Right atrium auricular region (tissue), 2 donors: ENCODE measurements at regions not wholly inside any gene's neighbourhood (a gene's known extent, or its start where the extent isn't known, plus 50 kb on each side); places are given as distances from the start of the nearest gene placed in this dataset.

Experiments
- DNase-seq: peaks from one replicate; pipeline ENCODE4 v3.0.0-alpha.2; 2019; ENCODE audit warnings: low spot score
- H3K27ac ChIP-seq, 2 donors: fragments of 200-600 bp; sonication (generic); 1 replicate in 1 of 2; 2 replicates in 1 of 2; pipeline ENCODE4 v1.5.1; 2016 to 2019
- H3K27me3 ChIP-seq, 2 donors: fragments of 200-600 bp; sonication (generic); one replicate each; pipeline versions ENCODE4 v1.5.1 to v1.6.0; 2017 to 2019
- H3K36me3 ChIP-seq: fragments of 200-600 bp; sonication (generic); one replicate; pipeline ENCODE4 v1.5.1; 2016
- H3K4me1 ChIP-seq, 2 donors: fragments of 200-600 bp; sonication (generic); one replicate each; pipeline versions ENCODE4 v1.5.1 to v1.6.0; 2017 to 2019
- H3K4me3 ChIP-seq, 2 donors: fragments of 200-600 bp; sonication (generic); 1 replicate in 1 of 2; 2 replicates in 1 of 2; pipeline ENCODE4 v1.5.1; 2017 to 2019; ENCODE audit warnings: mild to moderate bottlenecking in 1 of 2, moderate library complexity in 1 of 2
- H3K9me3 ChIP-seq, 2 donors: fragments of 200-600 bp; sonication (generic); one replicate each; pipeline ENCODE4 v1.5.1; 2019
- CTCF ChIP-seq, 2 donors: fragments of 200-600 bp; sonication (generic); IDR thresholded peaks; one replicate each; pipeline ENCODE4 v1.5.1; 2019; ENCODE audit warnings: antibody characterized with exemption in 2 of 2

- Histone ChIP-seq H3K36me3 (no peaks in the 10 kb centered on the region), H3K4me3 (no peak overlapping the region), H3K4me1 (no peaks in the 10 kb centered on the region), H3K9me3 (no peaks in the 10 kb centered on the region), H3K27me3 (no peaks in the 10 kb centered on the region), H3K27ac (no peak overlapping the region)
- DNase-seq: no peak
- no peak for TF ChIP-seq CTCF (IDR thresholded peaks at IDR 0.05)
Observed at GRCh38 chr1:239526391-239526790, 140.0 kb downstream of the CHRM3 start.

GRCh38 chr1:239527051-239527693, 140.8 kb downstream of the CHRM3 start:
- no peaks in the 10 kb centered on the region for H3K36me3 ChIP-seq
- H3K27ac ChIP-seq: no peak overlapping the region
- H3K4me3 ChIP-seq: no peak overlapping the region
- H3K4me1 ChIP-seq: no peaks in the 10 kb centered on the region
- no peak for TF ChIP-seq CTCF (IDR thresholded peaks at IDR 0.05)
- DNase-seq: no peak
- H3K27me3 ChIP-seq: no peaks in the 10 kb centered on the region
- H3K9me3 ChIP-seq: no peaks in the 10 kb centered on the region

- H3K9me3 ChIP-seq: no peaks in the 10 kb centered on the region
- H3K4me1 ChIP-seq: no peaks in the 10 kb centered on the region
- H3K4me3 ChIP-seq: no peak overlapping the region
- H3K36me3 ChIP-seq: no peaks in the 10 kb centered on the region
- H3K27ac ChIP-seq: no peak overlapping the region
- no peak for TF ChIP-seq CTCF (IDR thresholded peaks at IDR 0.05)
- no peak for DNase-seq
- H3K27me3 ChIP-seq: no peaks in the 10 kb centered on the region
Observed at GRCh38 chr1:239536165-239536849, 149.9 kb downstream of the CHRM3 start.

GRCh38 chr1:239537795-239538194, 151.4 kb downstream of the CHRM3 start:
- Histone ChIP-seq H3K36me3 (no peaks in the 10 kb centered on the region), H3K9me3 (no peaks in the 10 kb centered on the region), H3K27me3 (no peaks in the 10 kb centered on the region), H3K4me1 (no peaks in the 10 kb centered on the region), H3K27ac (no peak overlapping the region), H3K4me3 (no peak overlapping the region)
- DNase-seq: no peak
- TF ChIP-seq CTCF (IDR thresholded peaks at IDR 0.05): no peak

DNA sequence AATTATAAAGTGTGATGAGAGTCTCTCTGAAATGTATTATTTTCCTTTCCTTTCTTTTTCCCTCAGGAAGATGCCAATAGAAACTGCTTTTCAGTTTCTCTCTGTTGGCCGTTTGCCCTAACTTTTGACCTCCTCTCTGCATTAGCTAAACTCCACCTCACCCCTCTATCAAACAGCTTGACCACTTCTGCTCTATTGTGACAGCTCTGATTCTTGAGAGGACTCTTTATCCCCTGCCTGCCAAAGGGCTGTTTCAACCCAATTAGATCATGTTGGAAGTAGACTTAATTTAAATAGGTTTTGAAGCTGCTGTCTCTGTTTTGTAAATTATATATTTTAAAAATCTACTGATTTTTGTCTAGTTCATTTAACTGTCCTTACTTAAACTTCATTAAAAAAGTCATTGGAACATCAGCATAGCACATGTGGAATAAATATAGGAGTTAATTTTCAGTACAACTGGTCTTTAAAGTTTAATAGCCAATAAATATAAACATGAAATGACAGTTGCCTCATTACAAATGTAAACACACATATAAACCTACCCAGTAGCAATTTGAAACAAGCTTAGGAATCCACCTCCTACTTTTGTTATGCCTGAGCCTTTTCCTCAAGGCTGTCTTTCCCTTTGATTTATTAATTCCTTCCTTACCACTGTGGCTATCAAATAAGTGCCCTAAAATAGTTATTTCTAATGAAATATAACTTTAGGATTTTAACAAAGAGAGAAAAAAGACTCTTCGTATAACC, 152.0 kb downstream of the CHRM3 start:
- Histone ChIP-seq H3K27ac (no peak overlapping the region), H3K27me3 (no peaks in the 10 kb centered on the region), H3K4me1 (no peaks in the 10 kb centered on the region), H3K36me3 (no peaks in the 10 kb centered on the region), H3K4me3 (no peak overlapping the region), H3K9me3 (no peaks in the 10 kb centered on the region)
- DNase-seq: no peak
- no peak for TF ChIP-seq CTCF (IDR thresholded peaks at IDR 0.05)
